Endodermal cell (in vitro differentiated cells): ENCODE measurements at regions not wholly inside any gene's neighbourhood (a gene's known extent, or its start where the extent isn't known, plus 50 kb on each side); places are given as distances from the start of the nearest gene placed in this dataset.

ENCODE experiments used
- DNase-seq: peaks from one replicate; pipeline ENCODE4 v3.0.0-alpha.2; 2017
- H3K27ac ChIP-seq: 2 replicates; pipeline ENCODE4 v1.5.1; 2013; ENCODE audit warnings: mild to moderate bottlenecking, low read depth, low read length, moderate library complexity
- H3K27me3 ChIP-seq: 2 replicates; pipeline ENCODE4 v1.6.1; 2013; ENCODE audit warnings: mild to moderate bottlenecking, low read length, moderate library complexity; ENCODE audit not compliant: insufficient read depth, control insufficient read depth, poor library complexity, severe bottlenecking
- H3K36me3 ChIP-seq: 2 replicates; pipeline ENCODE4 v1.7.0; 2013; ENCODE audit warnings: mild to moderate bottlenecking, low read length, moderate library complexity; ENCODE audit not compliant: control insufficient read depth, insufficient read depth
- H3K4me1 ChIP-seq: one replicate; pipeline ENCODE4 v1.7.0; 2013; ENCODE audit warnings: low read length; ENCODE audit not compliant: control insufficient read depth, insufficient read depth
- H3K4me3 ChIP-seq: 2 replicates; pipeline ENCODE4 v1.5.1; 2013; ENCODE audit warnings: mild to moderate bottlenecking, low read length, moderate library complexity
- H3K9ac ChIP-seq: 2 replicates; pipeline ENCODE4 v1.6.1; 2013; ENCODE audit warnings: mild to moderate bottlenecking, low read length, moderate library complexity; ENCODE audit not compliant: poor library complexity, severe bottlenecking; ENCODE audit errors: extremely low read depth
- H3K9me3 ChIP-seq: 2 replicates; pipeline ENCODE4 v1.6.1; 2013; ENCODE audit warnings: mild to moderate bottlenecking, low read length, moderate library complexity; ENCODE audit not compliant: control insufficient read depth
- H3K27ac Mint-ChIP-seq: 2 replicates; pipeline ENCODE4 v1.8.0; 2020; ENCODE audit warnings: mixed read lengths
- H3K27me3 Mint-ChIP-seq: 2 replicates; pipeline ENCODE4 v1.8.0; 2021; ENCODE audit warnings: mild to moderate bottlenecking, mixed read lengths; ENCODE audit not compliant: insufficient read depth
- H3K36me3 Mint-ChIP-seq: 2 replicates; pipeline ENCODE4 v1.8.0; 2020; ENCODE audit warnings: low read depth, mixed read lengths
- H3K4me1 Mint-ChIP-seq: 2 replicates; pipeline ENCODE4 v1.8.0; 2020; ENCODE audit warnings: mixed read lengths
- H3K4me3 Mint-ChIP-seq: 2 replicates; pipeline ENCODE4 v1.8.0; 2020; ENCODE audit warnings: mild to moderate bottlenecking, moderate library complexity, mixed read lengths
- H3K9me3 Mint-ChIP-seq: 2 replicates; pipeline ENCODE4 v1.8.0; 2020; ENCODE audit warnings: mild to moderate bottlenecking, mixed read lengths
- CTCF ChIP-seq: fragments of 200-600 bp; sonication (generic); conservative IDR thresholded peaks from 2 replicates; pipeline ENCODE4 v1.5.0; 2021; ENCODE audit warnings: antibody characterized with exemption, mild to moderate bottlenecking
- WGBS, 2 experiments: methylation state at CpG; one replicate each; pipeline versions ENCODE4 v1.1.5 to v1.1.7; 2013; ENCODE audit warnings: missing lambda C conversion rate in 2 of 2, mixed read lengths in 1 of 2; ENCODE audit not compliant: insufficient coverage in 1 of 2, insufficient read length in 1 of 2; 5-methylcytosine and 5-hydroxymethylcytosine counted together

DNA sequence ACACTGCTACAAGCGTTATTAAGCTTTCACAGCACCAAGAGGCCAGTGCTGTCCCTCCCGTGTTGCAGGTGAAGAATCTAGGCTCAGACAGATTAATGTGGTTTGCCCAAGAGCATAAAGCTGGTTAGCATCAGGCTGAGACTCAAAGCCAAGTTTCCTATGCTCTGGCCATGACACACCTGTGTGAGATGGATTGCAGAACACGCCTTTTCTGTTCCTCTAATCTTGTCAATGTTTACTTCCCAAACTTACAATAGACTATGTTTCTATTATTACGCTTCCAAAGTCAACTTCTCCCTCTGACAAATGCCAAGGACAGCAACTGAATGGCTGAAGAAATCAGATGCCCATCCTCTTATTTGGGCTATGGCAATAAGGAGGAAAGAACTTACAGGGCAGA, 138.4 kb upstream of the SLIT3 start:
- no peaks in the 10 kb centered on the region for H3K9me3 Mint-ChIP-seq
- TF ChIP-seq CTCF, result no peak
- peaks cover 8% of the 10 kb centered on the region for H3K4me1 ChIP-seq
- H3K36me3 Mint-ChIP-seq, result no peaks in the 10 kb centered on the region
- H3K27me3 Mint-ChIP-seq, result peaks cover 16% of the 10 kb centered on the region
- H3K4me3 ChIP-seq, result no peak overlapping the region
- H3K27ac ChIP-seq, result no peak overlapping the region
- no peaks in the 10 kb centered on the region for H3K9me3 ChIP-seq
- DNase-seq, result no peak
- H3K4me1 Mint-ChIP-seq, result peaks cover 28% of the 10 kb centered on the region
- no peak overlapping the region for H3K27ac Mint-ChIP-seq
- H3K4me3 Mint-ChIP-seq, result no peak overlapping the region
- no peak overlapping the region for H3K9ac ChIP-seq
- H3K36me3 ChIP-seq, result no peaks in the 10 kb centered on the region
- WGBS, 2 experiments, result 92 to 94% methylated on average over 3 to 4 of the region's 4 CpGs
- no peaks in the 10 kb centered on the region for H3K27me3 ChIP-seq

- TF ChIP-seq CTCF, result no peak
- no peak overlapping the region for H3K27ac ChIP-seq
- H3K9ac ChIP-seq, result no peak overlapping the region
- no peak overlapping the region for H3K27ac Mint-ChIP-seq
- H3K4me1 Mint-ChIP-seq, result peaks cover 13% of the 10 kb centered on the region
- H3K27me3 ChIP-seq, result no peaks in the 10 kb centered on the region
- no peak for DNase-seq
- H3K4me1 ChIP-seq, result no peaks in the 10 kb centered on the region
- H3K9me3 Mint-ChIP-seq, result no peaks in the 10 kb centered on the region
- H3K9me3 ChIP-seq, result no peaks in the 10 kb centered on the region
- H3K36me3 ChIP-seq, result no peaks in the 10 kb centered on the region
- no peak overlapping the region for H3K4me3 ChIP-seq
- H3K36me3 Mint-ChIP-seq, result no peaks in the 10 kb centered on the region
- peaks cover 13% of the 10 kb centered on the region for H3K27me3 Mint-ChIP-seq
- WGBS, 2 experiments, result 87 to 92% methylated on average over 5 to 7 of the region's 7 CpGs
- H3K4me3 Mint-ChIP-seq, result no peak overlapping the region
Measured at GRCh38 chr5:169435506-169436229, 134.7 kb upstream of the SLIT3 start.

- H3K9ac ChIP-seq, result no peak overlapping the region
- H3K36me3 Mint-ChIP-seq, result no peaks in the 10 kb centered on the region
- no peak overlapping the region for H3K27ac Mint-ChIP-seq
- no peak overlapping the region for H3K4me3 Mint-ChIP-seq
- peaks cover 3% of the 10 kb centered on the region for H3K27me3 Mint-ChIP-seq
- no peaks in the 10 kb centered on the region for H3K36me3 ChIP-seq
- TF ChIP-seq CTCF, result no peak
- no peaks in the 10 kb centered on the region for H3K9me3 ChIP-seq
- DNase-seq, result no peak
- H3K27ac ChIP-seq, result no peak overlapping the region
- no peaks in the 10 kb centered on the region for H3K9me3 Mint-ChIP-seq
- 81 to 87% methylated on average over 4 to 5 of the region's 5 CpGs for WGBS, 2 experiments
- no peak overlapping the region for H3K4me3 ChIP-seq
- H3K27me3 ChIP-seq, result no peaks in the 10 kb centered on the region
- no peaks in the 10 kb centered on the region for H3K4me1 ChIP-seq
- H3K4me1 Mint-ChIP-seq, result peaks cover 7% of the 10 kb centered on the region
Measured at GRCh38 chr5:169433221-169433651, 132.3 kb upstream of the SLIT3 start.
